WTC11 (cell line): ENCODE measurements at regions not wholly inside any gene's neighbourhood (a gene's known extent, or its start where the extent isn't known, plus 50 kb on each side); places are given as distances from the start of the nearest gene placed in this dataset.

ENCODE experiments used
- ATAC-seq: fragments of 200-7000 bp; cut with Tn5 transposase; 2 replicates; pipeline ENCODE4 v1.10.0; 2021; ENCODE audit warnings: mild to moderate bottlenecking, moderate library complexity
- CTCF ChIA-PET: fragments of 300-600 bp; sonication (Branson Sonifier 250); formaldehyde crosslinking; loops from one replicate; lab custom pipeline; 2021; ENCODE audit warnings: antibody characterized with exemption; lab: Charles Lee
- POLR2A ChIA-PET: fragments of 350-600 bp; sonication (Branson Sonifier 250); formaldehyde crosslinking; loops from one replicate; lab custom pipeline; 2021; ENCODE audit warnings: antibody characterized with exemption; lab: Charles Lee
- DNase-seq: peaks from one replicate; pipeline ENCODE4 v3.0.0; 2021; ENCODE audit warnings: low spot score
- H3K27ac Mint-ChIP-seq: 2 replicates; pipeline ENCODE4 v1.8.0; 2021; ENCODE audit warnings: mixed read lengths
- H3K27me3 Mint-ChIP-seq: 2 replicates; pipeline ENCODE4 v1.8.0; 2021; ENCODE audit warnings: low read depth, mild to moderate bottlenecking, moderate library complexity, mixed read lengths
- H3K36me3 Mint-ChIP-seq: 2 replicates; pipeline ENCODE4 v1.8.0; 2021; ENCODE audit warnings: mixed read lengths
- H3K4me1 Mint-ChIP-seq: 2 replicates; pipeline ENCODE4 v1.8.0; 2022; ENCODE audit warnings: mixed read lengths
- H3K4me3 Mint-ChIP-seq: 2 replicates; pipeline ENCODE4 v1.8.0; 2021; ENCODE audit warnings: mild to moderate bottlenecking, moderate library complexity, mixed read lengths
- H3K9me3 Mint-ChIP-seq: 2 replicates; pipeline ENCODE4 v1.8.0; 2021; ENCODE audit warnings: mixed read lengths
- AFF4 ChIP-seq: sonication (generic); formaldehyde crosslinking; IDR thresholded peaks from 2 replicates; pipeline ENCODE4 v1.8.1; 2023; ENCODE audit warnings: mild to moderate bottlenecking, missing genetic modification reagents, borderline replicate concordance
- ATF1 ChIP-seq: sonication (generic); formaldehyde crosslinking; IDR thresholded peaks from 2 replicates; pipeline ENCODE4 v1.8.1; 2023; ENCODE audit warnings: mild to moderate bottlenecking, moderate library complexity, missing genetic modification reagents
- E2F4 ChIP-seq: sonication (generic); formaldehyde crosslinking; IDR thresholded peaks from 2 replicates; pipeline ENCODE4 v1.8.1; 2022; ENCODE audit warnings: low read depth, mild to moderate bottlenecking, moderate library complexity, missing genetic modification reagents, borderline replicate concordance
- FOXP1 ChIP-seq: sonication (generic); formaldehyde crosslinking; IDR thresholded peaks from 2 replicates; pipeline ENCODE4 v1.8.0; 2022; ENCODE audit warnings: missing genetic modification reagents, mild to moderate bottlenecking, moderate library complexity, borderline replicate concordance
- IRF1 ChIP-seq: sonication (generic); formaldehyde crosslinking; IDR thresholded peaks from 2 replicates; pipeline ENCODE4 v1.8.0; 2023; ENCODE audit warnings: missing genetic modification reagents
- KAT7 ChIP-seq: sonication (generic); formaldehyde crosslinking; IDR thresholded peaks from 2 replicates; pipeline ENCODE4 v1.8.1; 2023; ENCODE audit warnings: missing genetic modification reagents, mild to moderate bottlenecking, borderline replicate concordance
- NFATC4 ChIP-seq: fragments of 250-450 bp; sonication (Bioruptor Pico); IDR thresholded peaks from 2 replicates; pipeline ENCODE4 v1.9.0; 2021; ENCODE audit warnings: mild to moderate bottlenecking
- NR1H2 ChIP-seq: sonication (generic); formaldehyde crosslinking; IDR thresholded peaks from 2 replicates; pipeline ENCODE4 v1.9.0; 2021; ENCODE audit warnings: mild to moderate bottlenecking, moderate library complexity, missing genetic modification reagents
- PREB ChIP-seq: sonication (generic); formaldehyde crosslinking; IDR thresholded peaks from 2 replicates; pipeline ENCODE4 v1.8.1; 2022; ENCODE audit warnings: mild to moderate bottlenecking, missing genetic modification reagents, moderate library complexity, borderline replicate concordance
- SP1 ChIP-seq: sonication (generic); formaldehyde crosslinking; conservative IDR thresholded peaks from 2 replicates; pipeline ENCODE4 v1.8.1; 2022; ENCODE audit warnings: missing genetic modification reagents
- ZBTB43 ChIP-seq: sonication (generic); formaldehyde crosslinking; IDR thresholded peaks from 2 replicates; pipeline ENCODE4 v1.8.1; 2023; ENCODE audit warnings: mild to moderate bottlenecking, missing genetic modification reagents
- ZNF121 ChIP-seq: sonication (generic); formaldehyde crosslinking; IDR thresholded peaks from 2 replicates; pipeline ENCODE4 v1.8.0; 2023; ENCODE audit warnings: missing genetic modification reagents

- CTCF ChIA-PET, result no interaction called here
- H3K4me3 Mint-ChIP-seq, result no peak overlapping the region
Observed at GRCh38 chr22:49606562-49607290, 220.9 kb downstream of the BRD1 start.

GRCh38 chr22:49604732-49605302 is 222.9 kb downstream of the BRD1 start:
- Mint-ChIP-seq H3K27ac (no peak overlapping the region), H3K4me1 (no peaks in the 10 kb centered on the region)

More at GRCh38 chr22:49606562-49607290, 220.9 kb downstream of the BRD1 start:
- peaks cover 4% of the 10 kb centered on the region; the same call in 1 of the 2 replicates for H3K27me3 Mint-ChIP-seq
- no peaks in the 10 kb centered on the region for H3K4me1 Mint-ChIP-seq
- POLR2A ChIA-PET, result no interaction called here
- ATAC-seq (no peak), DNase-seq (no peak)
- TF ChIP-seq ZNF121 (CRISPR knock-in tag) (no peak), AFF4 (CRISPR knock-in tag) (no peak), PREB (no peak), E2F4 (CRISPR knock-in tag) (no peak), IRF1 (no peak)
- H3K9me3 Mint-ChIP-seq, result peaks cover 32% of the 10 kb centered on the region
- H3K36me3 Mint-ChIP-seq, result peaks cover 19% of the 10 kb centered on the region
- H3K27ac Mint-ChIP-seq, result no peak overlapping the region

GRCh38 chr22:49603016-49603415 is 224.7 kb downstream of the BRD1 start:
- ATAC-seq (no peak), DNase-seq (no peak)
- Mint-ChIP-seq H3K36me3 (peaks cover 19% of the 10 kb centered on the region), H3K9me3 (peaks cover 22% of the 10 kb centered on the region), H3K27me3 (peaks cover 4% of the 10 kb centered on the region; the same call in 1 of the 2 replicates), H3K27ac (no peak overlapping the region), H3K4me3 (no peak overlapping the region), H3K4me1 (no peaks in the 10 kb centered on the region)
- ChIA-PET POLR2A (no interaction called here), CTCF (no interaction called here)
- TF ChIP-seq NFATC4 (CRISPR knock-in tag) (no peak), ZBTB43 (CRISPR knock-in tag) (no peak), NR1H2 (CRISPR knock-in tag) (no peak), KAT7 (no peak)

More at GRCh38 chr22:49604732-49605302, 222.9 kb downstream of the BRD1 start:
- ChIA-PET CTCF (no interaction called here), POLR2A (no interaction called here)
- TF ChIP-seq FOXP1 (CRISPR knock-in tag), result no peak
- no peak for TF ChIP-seq ZBTB43 (CRISPR knock-in tag)
- no peak for TF ChIP-seq ATF1
- no peak for TF ChIP-seq SP1 (CRISPR knock-in tag)
- Mint-ChIP-seq H3K9me3 (peaks cover 22% of the 10 kb centered on the region), H3K4me3 (no peak overlapping the region), H3K27me3 (peaks cover 4% of the 10 kb centered on the region; the same call in 1 of the 2 replicates), H3K36me3 (peaks cover 19% of the 10 kb centered on the region)
- ATAC-seq, result no peak
- no peak for DNase-seq
